ENCODE measurements at regions not wholly inside any gene's neighbourhood (a gene's known extent, or its start where the extent isn't known, plus 50 kb on each side); places are given as distances from the start of the nearest gene placed in this dataset.

DNA sequence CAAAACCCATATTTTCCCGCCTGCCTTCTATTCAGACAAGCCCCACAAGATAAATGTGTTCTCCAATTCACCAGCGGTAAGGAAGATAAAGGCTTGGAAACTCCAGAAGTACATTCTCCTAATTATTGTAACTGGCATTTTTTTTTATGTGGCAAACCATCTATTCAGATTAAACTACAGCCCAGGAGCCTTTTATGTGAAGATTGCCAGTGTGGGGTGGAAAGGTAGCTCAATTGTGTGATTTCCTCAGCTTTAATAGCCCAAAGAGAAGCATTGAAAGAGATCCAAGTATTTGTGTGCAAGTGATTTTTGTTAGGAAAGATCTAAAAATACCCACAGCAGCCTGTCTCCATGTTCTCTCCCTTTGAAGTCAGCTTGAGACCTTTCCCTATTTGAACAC is 451.4 kb upstream of the CCL2 start:
- H3K27ac Mint-ChIP-seq (ENCODE audit: unreplicated experiment) = no peak overlapping the region
- H3K4me3 Mint-ChIP-seq (ENCODE audit: unreplicated experiment) = no peak overlapping the region
- no peak for DNase-seq (ENCODE audit: low spot score)
- H3K27me3 Mint-ChIP-seq (ENCODE audit: unreplicated experiment) = no peaks in the 10 kb centered on the region
- TF ChIP-seq CTCF (IDR thresholded peaks at IDR 0.05; ENCODE audit: unreplicated experiment) = no peak
- H3K9me3 Mint-ChIP-seq (ENCODE audit: unreplicated experiment) = no peaks in the 10 kb centered on the region
- no peaks in the 10 kb centered on the region for H3K36me3 Mint-ChIP-seq (ENCODE audit: low read depth, unreplicated experiment)
- no peaks in the 10 kb centered on the region for H3K4me1 Mint-ChIP-seq (ENCODE audit: unreplicated experiment)

DNA sequence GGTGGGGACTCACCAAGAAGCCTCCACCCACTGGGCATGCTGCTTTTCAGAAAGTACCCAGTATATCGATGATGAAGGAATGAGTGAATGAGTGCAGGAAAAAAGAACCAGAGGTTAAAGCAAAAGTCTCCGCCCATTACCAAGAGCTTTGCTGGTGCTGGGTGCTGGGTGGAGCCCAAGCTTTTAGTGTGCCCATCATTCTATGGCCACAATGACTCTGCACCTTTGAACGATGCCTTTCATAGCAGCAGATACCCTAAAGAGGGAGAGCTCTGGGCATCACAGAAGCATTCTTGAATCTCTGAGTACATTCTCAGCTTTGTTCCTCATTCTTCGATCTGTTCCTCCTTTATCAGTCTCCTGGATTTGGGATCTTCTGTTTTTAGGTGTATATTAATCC is 450.7 kb upstream of the CCL2 start:
- TF ChIP-seq CTCF (IDR thresholded peaks at IDR 0.05; ENCODE audit: unreplicated experiment) = no peak
- H3K9me3 Mint-ChIP-seq (ENCODE audit: unreplicated experiment) = no peaks in the 10 kb centered on the region
- H3K4me3 Mint-ChIP-seq (ENCODE audit: unreplicated experiment) = no peak overlapping the region
- DNase-seq (ENCODE audit: low spot score) = no peak
- H3K4me1 Mint-ChIP-seq (ENCODE audit: unreplicated experiment) = no peaks in the 10 kb centered on the region
- no peaks in the 10 kb centered on the region for H3K27me3 Mint-ChIP-seq (ENCODE audit: unreplicated experiment)
- no peak overlapping the region for H3K27ac Mint-ChIP-seq (ENCODE audit: unreplicated experiment)
- H3K36me3 Mint-ChIP-seq (ENCODE audit: low read depth, unreplicated experiment) = no peaks in the 10 kb centered on the region

- H3K4me1 Mint-ChIP-seq (ENCODE audit: unreplicated experiment) = no peaks in the 10 kb centered on the region
- H3K9me3 Mint-ChIP-seq (ENCODE audit: unreplicated experiment) = no peaks in the 10 kb centered on the region
- H3K4me3 Mint-ChIP-seq (ENCODE audit: unreplicated experiment) = no peak overlapping the region
- DNase-seq (ENCODE audit: low spot score) = no peak
- TF ChIP-seq CTCF (IDR thresholded peaks at IDR 0.05; ENCODE audit: unreplicated experiment) = no peak
- no peaks in the 10 kb centered on the region for H3K36me3 Mint-ChIP-seq (ENCODE audit: low read depth, unreplicated experiment)
- no peaks in the 10 kb centered on the region for H3K27me3 Mint-ChIP-seq (ENCODE audit: unreplicated experiment)
- no peak overlapping the region for H3K27ac Mint-ChIP-seq (ENCODE audit: unreplicated experiment)
Measured at GRCh38 chr17:33806631-33807030, 448.5 kb upstream of the CCL2 start.

- H3K9me3 Mint-ChIP-seq (ENCODE audit: unreplicated experiment) = no peaks in the 10 kb centered on the region
- no peaks in the 10 kb centered on the region for H3K36me3 Mint-ChIP-seq (ENCODE audit: low read depth, unreplicated experiment)
- no peaks in the 10 kb centered on the region for H3K27me3 Mint-ChIP-seq (ENCODE audit: unreplicated experiment)
- no peak for TF ChIP-seq CTCF (IDR thresholded peaks at IDR 0.05; ENCODE audit: unreplicated experiment)
- no peak overlapping the region for H3K27ac Mint-ChIP-seq (ENCODE audit: unreplicated experiment)
- no peaks in the 10 kb centered on the region for H3K4me1 Mint-ChIP-seq (ENCODE audit: unreplicated experiment)
- H3K4me3 Mint-ChIP-seq (ENCODE audit: unreplicated experiment) = no peak overlapping the region
- DNase-seq (ENCODE audit: low spot score) = no peak
Measured at GRCh38 chr17:33809748-33810147, 445.3 kb upstream of the CCL2 start.

GRCh38 chr17:33811004-33811760 is 443.9 kb upstream of the CCL2 start:
- H3K27ac Mint-ChIP-seq (ENCODE audit: unreplicated experiment) = no peak overlapping the region
- H3K9me3 Mint-ChIP-seq (ENCODE audit: unreplicated experiment) = no peaks in the 10 kb centered on the region
- H3K4me1 Mint-ChIP-seq (ENCODE audit: unreplicated experiment) = no peaks in the 10 kb centered on the region
- no peaks in the 10 kb centered on the region for H3K36me3 Mint-ChIP-seq (ENCODE audit: low read depth, unreplicated experiment)
- no peak overlapping the region for H3K4me3 Mint-ChIP-seq (ENCODE audit: unreplicated experiment)
- DNase-seq (ENCODE audit: low spot score) = no peak
- no peaks in the 10 kb centered on the region for H3K27me3 Mint-ChIP-seq (ENCODE audit: unreplicated experiment)
- no peak for TF ChIP-seq CTCF (IDR thresholded peaks at IDR 0.05; ENCODE audit: unreplicated experiment)
